Upper lobe of left lung (tissue), 6 donors: ENCODE measurements at regions not wholly inside any gene's neighbourhood (a gene's known extent, or its start where the extent isn't known, plus 50 kb on each side); places are given as distances from the start of the nearest gene placed in this dataset.

Source experiments
- ATAC-seq, 2 donors: fragments of 200-7000 bp; cut with Tn5 transposase; one replicate each; pipeline ENCODE4 v1.9.1; 2022; ENCODE audit warnings: mild to moderate bottlenecking in 2 of 2, moderate library complexity in 2 of 2; ENCODE audit not compliant: low FRiP score in 2 of 2
- DNase-seq, 2 donors: peaks; one replicate each; pipeline ENCODE4 v3.0.0-alpha.2; 2019 to 2020
- H3K27ac ChIP-seq, 4 donors: fragments of 200-600 bp; sonication (generic); one replicate each; pipeline ENCODE4 v1.5.1; 2016 to 2019
- H3K27me3 ChIP-seq, 4 donors: fragments of 200-600 bp; sonication (generic); one replicate each; pipeline ENCODE4 v1.5.1; 2017 to 2019
- H3K36me3 ChIP-seq, 4 donors: fragments of 200-600 bp; sonication (generic); one replicate each; pipeline ENCODE4 v1.5.1; 2016 to 2019
- H3K4me1 ChIP-seq, 4 donors: fragments of 200-600 bp; sonication (generic); one replicate each; pipeline ENCODE4 v1.5.1; 2018 to 2019
- H3K4me3 ChIP-seq, 4 donors: fragments of 200-600 bp; sonication (generic); one replicate each; pipeline ENCODE4 v1.5.1; 2017 to 2019; ENCODE audit warnings: mild to moderate bottlenecking in 2 of 4, moderate library complexity in 1 of 4
- H3K9me3 ChIP-seq, 4 donors: fragments of 200-600 bp; sonication (generic); one replicate each; pipeline ENCODE4 v1.5.1; 2018 to 2019
- CTCF ChIP-seq, 6 experiments: fragments of 450-650 bp in 4 of 6; fragments of 200-600 bp in 2 of 6; sonication (generic) in 2 of 6; IDR thresholded peaks; one replicate each; pipeline ENCODE4 v1.5.1; 2016 to 2019; ENCODE audit warnings: antibody characterized with exemption in 6 of 6
- EP300 ChIP-seq, 4 donors: sonication (generic); formaldehyde crosslinking; IDR thresholded peaks; one replicate each; pipeline ENCODE4 v1.5.1; 2017; ENCODE audit warnings: antibody characterized with exemption in 4 of 4, control low read depth in 2 of 4
- POLR2A ChIP-seq, 4 donors: fragments of 450-650 bp; IDR thresholded peaks; one replicate each; pipeline ENCODE4 v1.5.1; 2016 to 2017; ENCODE audit warnings: antibody characterized with exemption in 4 of 4, mild to moderate bottlenecking in 2 of 4
- POLR2AphosphoS5 ChIP-seq, 2 donors: sonication (generic); formaldehyde crosslinking; IDR thresholded peaks; one replicate each; pipeline ENCODE4 v1.5.1; 2017; ENCODE audit warnings: antibody characterized with exemption in 2 of 2
- WGBS, 2 donors: methylation state at CpG; one replicate each; pipeline ENCODE4 v1.1.5; 2017 to 2018; 5-methylcytosine and 5-hydroxymethylcytosine counted together
- donor health status: DM: no; HTN: no; CAD: no; lungs with moderate emphysema.
- donor health status: DM: no; HTN: yes; CAD: no; lungs with severe emphysema.

GRCh38 chr20:11143481-11143880, 469.7 kb upstream of the JAG1 start:
- Histone ChIP-seq H3K9me3 (no peaks in the 10 kb centered on the region), H3K4me1 (no peaks in the 10 kb centered on the region), H3K36me3 (no peaks in the 10 kb centered on the region), H3K27me3 (no peaks in the 10 kb centered on the region), H3K27ac (no peak overlapping the region), H3K4me3 (no peak overlapping the region)
- 70 to 77% methylated on average over 2 of the region's 2 CpGs for WGBS, 2 donors
- peak in 1 of 2 donors; percentile 16 for ATAC-seq
- DNase-seq, result no peak
- TF ChIP-seq EP300 (IDR thresholded peaks at IDR 0.05), result no peak
- no peak for TF ChIP-seq POLR2AphosphoS5 (IDR thresholded peaks at IDR 0.05)
- no peak for TF ChIP-seq CTCF (IDR thresholded peaks at IDR 0.05)
- no peak for TF ChIP-seq POLR2A (IDR thresholded peaks at IDR 0.05)

GRCh38 chr20:11144114-11144950, 470.5 kb upstream of the JAG1 start:
- Histone ChIP-seq H3K36me3 (no peaks in the 10 kb centered on the region), H3K27ac (no peak overlapping the region), H3K9me3 (no peaks in the 10 kb centered on the region), H3K4me1 (no peaks in the 10 kb centered on the region), H3K27me3 (no peaks in the 10 kb centered on the region), H3K4me3 (no peak overlapping the region)
- DNase-seq (no peak), ATAC-seq (peak in 1 of 2 donors; percentile 67)
- no peak for TF ChIP-seq POLR2AphosphoS5 (IDR thresholded peaks at IDR 0.05)
- TF ChIP-seq EP300 (IDR thresholded peaks at IDR 0.05), result no peak
- TF ChIP-seq CTCF (IDR thresholded peaks at IDR 0.05), result no peak
- no peak for TF ChIP-seq POLR2A (IDR thresholded peaks at IDR 0.05)
- WGBS, 2 donors, result 72 to 87% methylated on average over 10 of the region's 10 CpGs

- 72 to 74% methylated on average over 3 of the region's 3 CpGs for WGBS, 2 donors
- ATAC-seq, result no peak
- no peak overlapping the region for H3K4me3 ChIP-seq
- no peak for TF ChIP-seq POLR2A (IDR thresholded peaks at IDR 0.05)
- TF ChIP-seq EP300 (IDR thresholded peaks at IDR 0.05), result no peak
- no peak for TF ChIP-seq POLR2AphosphoS5 (IDR thresholded peaks at IDR 0.05)
- no peak for TF ChIP-seq CTCF (IDR thresholded peaks at IDR 0.05)
- H3K36me3 ChIP-seq, result no peaks in the 10 kb centered on the region
- no peaks in the 10 kb centered on the region for H3K4me1 ChIP-seq
- no peak overlapping the region for H3K27ac ChIP-seq
- no peaks in the 10 kb centered on the region for H3K9me3 ChIP-seq
- H3K27me3 ChIP-seq, result no peaks in the 10 kb centered on the region
- no peak for DNase-seq
Observed at GRCh38 chr20:11145616-11146015, 471.8 kb upstream of the JAG1 start.

- WGBS, 2 donors, result 79 to 83% methylated on average over 1 of the region's 1 CpG
- TF ChIP-seq EP300 (IDR thresholded peaks at IDR 0.05) (no peak), CTCF (IDR thresholded peaks at IDR 0.05) (no peak), POLR2AphosphoS5 (IDR thresholded peaks at IDR 0.05) (no peak), POLR2A (IDR thresholded peaks at IDR 0.05) (no peak)
- H3K36me3 ChIP-seq, result no peaks in the 10 kb centered on the region
Observed at GRCh38 chr20:11153819-11154218, 480.0 kb upstream of the JAG1 start.

More at GRCh38 chr20:11153819-11154218, 480.0 kb upstream of the JAG1 start:
- H3K27ac ChIP-seq, result no peak overlapping the region
- no peak for DNase-seq
- no peaks in the 10 kb centered on the region for H3K9me3 ChIP-seq
- ATAC-seq, result no peak
- no peaks in the 10 kb centered on the region for H3K27me3 ChIP-seq
- H3K4me1 ChIP-seq, result no peaks in the 10 kb centered on the region
- no peak overlapping the region for H3K4me3 ChIP-seq
